ENCODE measurements at regions not wholly inside any gene's neighbourhood (a gene's known extent, or its start where the extent isn't known, plus 50 kb on each side); places are given as distances from the start of the nearest gene placed in this dataset.

GRCh38 chr9:99713838-99714306, 107.8 kb upstream of the NR4A3 start:
- DNase-seq (ENCODE audit: low read depth), result no peak

GRCh38 chr9:99718631-99719030, 103.1 kb upstream of the NR4A3 start:
- DNase-seq (ENCODE audit: low read depth), result no peak

GRCh38 chr9:99720455-99721050, 101.1 kb upstream of the NR4A3 start:
- peak; percentile 39 for DNase-seq (ENCODE audit: low read depth)

- DNase-seq (ENCODE audit: low read depth), result no peak
Measured at GRCh38 chr9:99721898-99722297, 99.8 kb upstream of the NR4A3 start.

- no peak for DNase-seq (ENCODE audit: low read depth)
Measured at GRCh38 chr9:99722877-99723276, 98.8 kb upstream of the NR4A3 start.

GRCh38 chr9:99724640-99725039, 97.0 kb upstream of the NR4A3 start:
- DNase-seq (ENCODE audit: low read depth), result no peak

- no peak for DNase-seq (ENCODE audit: low read depth)
Measured at GRCh38 chr9:99725852-99726251, 95.8 kb upstream of the NR4A3 start.

- peak; percentile 18 for DNase-seq (ENCODE audit: low read depth)
Measured at GRCh38 chr9:99726758-99727157, 94.9 kb upstream of the NR4A3 start.

GRCh38 chr9:99730062-99730461, 91.6 kb upstream of the NR4A3 start:
- DNase-seq (ENCODE audit: low read depth), result no peak

GRCh38 chr9:99731950-99732349, 89.7 kb upstream of the NR4A3 start:
- DNase-seq (ENCODE audit: low read depth), result no peak

GRCh38 chr9:99732715-99733114, 89.0 kb upstream of the NR4A3 start:
- peak; percentile 40 for DNase-seq (ENCODE audit: low read depth)

- DNase-seq (ENCODE audit: low read depth), result no peak
Measured at GRCh38 chr9:99735041-99735440, 86.6 kb upstream of the NR4A3 start.

- DNase-seq (ENCODE audit: low read depth), result peak; percentile 57
Measured at GRCh38 chr9:99736291-99736690, 85.4 kb upstream of the NR4A3 start.

- no peak for DNase-seq (ENCODE audit: low read depth)
Measured at GRCh38 chr9:99737649-99738048, 84.0 kb upstream of the NR4A3 start.

GRCh38 chr9:99743006-99743405, 78.7 kb upstream of the NR4A3 start:
- no peak for DNase-seq (ENCODE audit: low read depth)

- no peak for DNase-seq (ENCODE audit: low read depth)
Measured at GRCh38 chr9:99743455-99743854, 78.2 kb upstream of the NR4A3 start.

- DNase-seq (ENCODE audit: low read depth), result no peak
Measured at GRCh38 chr9:99744132-99744531, 77.6 kb upstream of the NR4A3 start.

- DNase-seq (ENCODE audit: low read depth), result no peak
Measured at GRCh38 chr9:99745085-99745484, 76.6 kb upstream of the NR4A3 start.

GRCh38 chr9:99746406-99746805, 75.3 kb upstream of the NR4A3 start:
- no peak for DNase-seq (ENCODE audit: low read depth)

- DNase-seq (ENCODE audit: low read depth), result no peak
Measured at GRCh38 chr9:99748266-99748665, 73.4 kb upstream of the NR4A3 start.

- DNase-seq (ENCODE audit: low read depth), result no peak
Measured at GRCh38 chr9:99748676-99749075, 73.0 kb upstream of the NR4A3 start.

- DNase-seq (ENCODE audit: low read depth), result no peak
Measured at GRCh38 chr9:99749641-99750040, 72.0 kb upstream of the NR4A3 start.

GRCh38 chr9:99750526-99750925, 71.2 kb upstream of the NR4A3 start:
- no peak for DNase-seq (ENCODE audit: low read depth)

GRCh38 chr9:99752417-99753109, 69.1 kb upstream of the NR4A3 start:
- peak; percentile 85 for DNase-seq (ENCODE audit: low read depth)
